ENCODE measurements at regions not wholly inside any gene's neighbourhood (a gene's known extent, or its start where the extent isn't known, plus 50 kb on each side); places are given as distances from the start of the nearest gene placed in this dataset.

GRCh38 chr6:21414065-21414464 is 179.5 kb upstream of the SOX4 start:
- Histone ChIP-seq H3K4me1 (ENCODE audit: control insufficient read depth, insufficient read depth, low read length) (no peaks in the 10 kb centered on the region), H3K9me3 (ENCODE audit: control insufficient read depth, low read length) (no peaks in the 10 kb centered on the region), H3K9ac (ENCODE audit: extremely low read depth, low read length, poor library complexity, severe bottlenecking) (no peak overlapping the region), H3K27ac (ENCODE audit: low read depth, low read length) (no peak overlapping the region), H3K36me3 (ENCODE audit: control insufficient read depth, insufficient read depth, low read length) (no peaks in the 10 kb centered on the region), H3K27me3 (ENCODE audit: control insufficient read depth, insufficient read depth, low read length, poor library complexity, severe bottlenecking) (no peaks in the 10 kb centered on the region), H3K4me3 (ENCODE audit: low read length) (no peak overlapping the region)
- no peak overlapping the region for H3K27ac Mint-ChIP-seq
- H3K4me1 Mint-ChIP-seq = peaks cover 4% of the 10 kb centered on the region
- H3K27me3 Mint-ChIP-seq (ENCODE audit: insufficient read depth) = no peaks in the 10 kb centered on the region
- no peaks in the 10 kb centered on the region for H3K36me3 Mint-ChIP-seq (ENCODE audit: low read depth)
- no peak for DNase-seq
- peaks cover 6% of the 10 kb centered on the region for H3K9me3 Mint-ChIP-seq
- 92 to 93% methylated on average over 4 to 5 of the region's 5 CpGs for WGBS, 2 experiments (ENCODE audit: insufficient coverage in 1 of 2, insufficient read length in 1 of 2)
- TF ChIP-seq, protein P1, sequence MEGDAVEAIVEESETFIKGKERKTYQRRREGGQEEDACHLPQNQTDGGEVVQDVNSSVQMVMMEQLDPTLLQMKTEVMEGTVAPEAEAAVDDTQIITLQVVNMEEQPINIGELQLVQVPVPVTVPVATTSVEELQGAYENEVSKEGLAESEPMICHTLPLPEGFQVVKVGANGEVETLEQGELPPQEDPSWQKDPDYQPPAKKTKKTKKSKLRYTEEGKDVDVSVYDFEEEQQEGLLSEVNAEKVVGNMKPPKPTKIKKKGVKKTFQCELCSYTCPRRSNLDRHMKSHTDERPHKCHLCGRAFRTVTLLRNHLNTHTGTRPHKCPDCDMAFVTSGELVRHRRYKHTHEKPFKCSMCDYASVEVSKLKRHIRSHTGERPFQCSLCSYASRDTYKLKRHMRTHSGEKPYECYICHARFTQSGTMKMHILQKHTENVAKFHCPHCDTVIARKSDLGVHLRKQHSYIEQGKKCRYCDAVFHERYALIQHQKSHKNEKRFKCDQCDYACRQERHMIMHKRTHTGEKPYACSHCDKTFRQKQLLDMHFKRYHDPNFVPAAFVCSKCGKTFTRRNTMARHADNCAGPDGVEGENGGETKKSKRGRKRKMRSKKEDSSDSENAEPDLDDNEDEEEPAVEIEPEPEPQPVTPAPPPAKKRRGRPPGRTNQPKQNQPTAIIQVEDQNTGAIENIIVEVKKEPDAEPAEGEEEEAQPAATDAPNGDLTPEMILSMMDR (conservative IDR thresholded peaks at IDR 0.05) = no peak
- H3K4me3 Mint-ChIP-seq = no peak overlapping the region

- Histone ChIP-seq H3K9me3 (ENCODE audit: control insufficient read depth, low read length) (no peaks in the 10 kb centered on the region), H3K27ac (ENCODE audit: low read depth, low read length) (no peak overlapping the region), H3K4me1 (ENCODE audit: control insufficient read depth, insufficient read depth, low read length) (no peaks in the 10 kb centered on the region), H3K27me3 (ENCODE audit: control insufficient read depth, insufficient read depth, low read length, poor library complexity, severe bottlenecking) (no peaks in the 10 kb centered on the region), H3K4me3 (ENCODE audit: low read length) (no peak overlapping the region), H3K36me3 (ENCODE audit: control insufficient read depth, insufficient read depth, low read length) (no peaks in the 10 kb centered on the region), H3K9ac (ENCODE audit: extremely low read depth, low read length, poor library complexity, severe bottlenecking) (no peak overlapping the region)
- WGBS, 2 experiments (ENCODE audit: insufficient coverage in 1 of 2, insufficient read length in 1 of 2) = 77 to 90% methylated on average over 2 to 3 of the region's 3 CpGs
- no peak for DNase-seq
- Mint-ChIP-seq H3K27me3 (ENCODE audit: insufficient read depth) (no peaks in the 10 kb centered on the region), H3K4me3 (no peak overlapping the region), H3K9me3 (peaks cover 5% of the 10 kb centered on the region), H3K36me3 (ENCODE audit: low read depth) (no peaks in the 10 kb centered on the region), H3K27ac (no peak overlapping the region), H3K4me1 (peaks cover 4% of the 10 kb centered on the region)
- TF ChIP-seq, protein P1 (conservative IDR thresholded peaks at IDR 0.05) = no peak
Observed at GRCh38 chr6:21420146-21420878, 173.2 kb upstream of the SOX4 start.

DNA sequence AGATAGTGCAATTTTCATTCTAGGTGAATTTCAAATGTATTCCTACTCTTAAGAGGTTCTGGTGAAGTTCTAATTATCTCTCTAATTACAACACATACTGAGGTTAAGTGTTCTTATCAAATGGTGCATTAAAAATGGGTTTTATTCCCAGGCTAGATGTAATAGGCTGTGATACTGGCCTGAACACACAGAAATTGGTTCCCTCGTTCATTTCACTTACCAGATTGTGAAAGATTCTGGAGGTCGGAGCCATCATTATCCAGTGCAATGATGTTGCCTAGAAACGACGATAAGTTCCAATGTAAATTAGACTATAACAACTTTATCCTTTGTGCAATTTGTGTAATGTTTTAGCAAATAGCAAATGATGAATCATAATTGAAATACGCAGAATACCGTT is 172.6 kb upstream of the SOX4 start:
- DNase-seq = no peak
- Mint-ChIP-seq H3K27me3 (ENCODE audit: insufficient read depth) (no peaks in the 10 kb centered on the region), H3K27ac (no peak overlapping the region), H3K9me3 (peaks cover 9% of the 10 kb centered on the region), H3K4me3 (no peak overlapping the region), H3K36me3 (ENCODE audit: low read depth) (no peaks in the 10 kb centered on the region), H3K4me1 (peaks cover 4% of the 10 kb centered on the region)
- Histone ChIP-seq H3K36me3 (ENCODE audit: control insufficient read depth, insufficient read depth, low read length) (no peaks in the 10 kb centered on the region), H3K9ac (ENCODE audit: extremely low read depth, low read length, poor library complexity, severe bottlenecking) (no peak overlapping the region), H3K4me3 (ENCODE audit: low read length) (no peak overlapping the region), H3K27me3 (ENCODE audit: control insufficient read depth, insufficient read depth, low read length, poor library complexity, severe bottlenecking) (no peaks in the 10 kb centered on the region), H3K9me3 (ENCODE audit: control insufficient read depth, low read length) (peaks cover 4% of the 10 kb centered on the region), H3K27ac (ENCODE audit: low read depth, low read length) (no peak overlapping the region), H3K4me1 (ENCODE audit: control insufficient read depth, insufficient read depth, low read length) (no peaks in the 10 kb centered on the region)
- TF ChIP-seq, protein P1 (conservative IDR thresholded peaks at IDR 0.05) = no peak
- 87 to 98% methylated on average over 5 to 6 of the region's 6 CpGs for WGBS, 2 experiments (ENCODE audit: insufficient coverage in 1 of 2, insufficient read length in 1 of 2)

All from endodermal cell (in vitro differentiated cells).